ENCODE measurements at regions not wholly inside any gene's neighbourhood (a gene's known extent, or its start where the extent isn't known, plus 50 kb on each side); places are given as distances from the start of the nearest gene placed in this dataset.

DNA sequence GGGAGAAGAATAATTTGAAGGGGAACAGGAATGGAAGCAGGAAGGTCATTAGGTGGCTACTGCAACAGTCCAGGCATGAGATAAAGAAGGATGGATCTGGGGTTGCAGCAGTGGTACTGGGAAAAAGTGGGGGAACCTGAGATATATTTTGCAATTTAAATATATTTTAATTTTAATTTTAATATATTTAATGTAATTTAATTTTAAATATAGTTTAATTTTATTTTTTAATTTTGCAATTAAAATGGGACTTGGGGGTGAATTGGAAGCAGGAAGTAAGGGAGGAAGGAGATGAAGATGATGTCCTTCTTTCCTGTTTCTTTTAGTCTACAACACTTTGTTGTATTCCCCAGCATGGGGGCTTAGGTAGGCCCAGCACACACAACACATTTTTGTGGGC, 369.8 kb downstream of the GADD45G start:
- no peak overlapping the region for H3K9ac ChIP-seq
- no peak overlapping the region for H2AFZ ChIP-seq (ENCODE audit: low read depth)
- H3K27ac ChIP-seq (ENCODE audit: low read depth in 2 of 2, low read length in 1 of 2), result no peak overlapping the region
- H3K36me3 ChIP-seq (replicated peaks in 1 of 2; ENCODE audit: control insufficient read depth in 1 of 2, insufficient read depth in 2 of 2, low read length in 1 of 2), result no peaks in the 10 kb centered on the region
- no peaks in the 10 kb centered on the region for H3K9me2 ChIP-seq
- TF ChIP-seq RAD21 (IDR thresholded peaks at IDR 0.05; ENCODE audit: low read length), result no peak
- no peak for TF ChIP-seq YY1 (IDR thresholded peaks at IDR 0.05; ENCODE audit: low read depth)
- no peak for TF ChIP-seq CHD2 (IDR thresholded peaks at IDR 0.05; ENCODE audit: low read length, partially characterized antibody)
- TF ChIP-seq RFX5 (IDR thresholded peaks at IDR 0.05; ENCODE audit: low read length), result no peak
- no peak for TF ChIP-seq ELF1 (IDR thresholded peaks at IDR 0.05)
- TF ChIP-seq SIN3A (IDR thresholded peaks at IDR 0.05; ENCODE audit: borderline replicate concordance, low read depth, low read length), result no peak
- no peak for TF ChIP-seq NRF1 (IDR thresholded peaks at IDR 0.05; ENCODE audit: low read depth, low read length)
- TF ChIP-seq POLR2AphosphoS5 (IDR thresholded peaks at IDR 0.05; ENCODE audit: low read depth, low read length), result no peak
- TF ChIP-seq RCOR1 (IDR thresholded peaks at IDR 0.05; ENCODE audit: low read length), result no peak
- no peak for TF ChIP-seq GABPA (IDR thresholded peaks at IDR 0.05; ENCODE audit: low read depth)
- TF ChIP-seq FOXJ3 (CRISPR knock-in tag; IDR thresholded peaks at IDR 0.05), result no peak
- TF ChIP-seq TEAD4 (IDR thresholded peaks at IDR 0.05; ENCODE audit: borderline replicate concordance, insufficient read depth), result no peak
- TF ChIP-seq JUND (IDR thresholded peaks at IDR 0.05), result no peak
- TF ChIP-seq USF2 (IDR thresholded peaks at IDR 0.05; ENCODE audit: borderline replicate concordance, low read depth, low read length), result no peak
- no peak for TF ChIP-seq MXI1 (IDR thresholded peaks at IDR 0.05; ENCODE audit: low read depth, low read length)
- TF ChIP-seq GATA2 (CRISPR knock-in tag; IDR thresholded peaks at IDR 0.05), result no peak
- TF ChIP-seq NFIC (IDR thresholded peaks at IDR 0.05; ENCODE audit: borderline replicate concordance), result no peak
- no peak for TF ChIP-seq EP300 (IDR thresholded peaks at IDR 0.05; ENCODE audit: borderline replicate concordance in 1 of 2, low read depth in 1 of 2, low read length in 1 of 2)
- TF ChIP-seq EZH2phosphoT487 (IDR thresholded peaks at IDR 0.05; ENCODE audit: borderline replicate concordance, low read depth), result no peak
- H4K20me1 ChIP-seq (ENCODE audit: insufficient read depth), result no peaks in the 10 kb centered on the region
- no peaks in the 10 kb centered on the region; a peak in 1 of 4 replicates for H3K4me1 ChIP-seq (ENCODE audit: control insufficient read depth in 1 of 2, insufficient read depth in 2 of 2, low read depth in 1 of 2, low read length in 1 of 2)
- H3K79me2 ChIP-seq (ENCODE audit: insufficient read depth), result no peaks in the 10 kb centered on the region
- POLR2A ChIA-PET, result no interaction called here
- H3K4me2 ChIP-seq, result no peak overlapping the region
- H3K27me3 ChIP-seq (ENCODE audit: insufficient read depth), result no peaks in the 10 kb centered on the region
- CTCF ChIA-PET, result no interaction called here
- no peak for DNase-seq
- H3K4me3 ChIP-seq (ENCODE audit: low read depth in 2 of 2, low read length in 1 of 2), result no peak overlapping the region
- no peaks in the 10 kb centered on the region for H3K9me3 ChIP-seq
- H3F3A ChIP-seq (replicated peaks; ENCODE audit: insufficient read depth), result no peaks in the 10 kb centered on the region

- H3K27me3 ChIP-seq (ENCODE audit: insufficient read depth), result no peaks in the 10 kb centered on the region
- DNase-seq, result no peak
- no peaks in the 10 kb centered on the region for H3K79me2 ChIP-seq (ENCODE audit: insufficient read depth)
- H3K9ac ChIP-seq, result no peak overlapping the region
- no peaks in the 10 kb centered on the region for H3K9me3 ChIP-seq
- WGBS (ENCODE audit: low lambda C conversion rate), result 25% methylated on average over 1 of the region's 1 CpG
- H4K20me1 ChIP-seq (ENCODE audit: insufficient read depth), result no peaks in the 10 kb centered on the region
- H3K4me1 ChIP-seq (ENCODE audit: control insufficient read depth in 1 of 2, insufficient read depth in 2 of 2, low read depth in 1 of 2, low read length in 1 of 2), result no peaks in the 10 kb centered on the region; a peak in 1 of 4 replicates
- no peak overlapping the region for H3K27ac ChIP-seq (ENCODE audit: low read depth in 2 of 2, low read length in 1 of 2)
- no peak overlapping the region for H3K4me3 ChIP-seq (ENCODE audit: low read depth in 2 of 2, low read length in 1 of 2)
- no peaks in the 10 kb centered on the region for H3F3A ChIP-seq (replicated peaks; ENCODE audit: insufficient read depth)
- no peaks in the 10 kb centered on the region for H3K36me3 ChIP-seq (replicated peaks in 1 of 2; ENCODE audit: control insufficient read depth in 1 of 2, insufficient read depth in 2 of 2, low read length in 1 of 2)
- POLR2A ChIA-PET, result no interaction called here
- H3K4me2 ChIP-seq, result no peak overlapping the region
- CTCF ChIA-PET, result interaction anchor here (0.7 kb wide), 1 partner anchor 371 kb away, joined by 6 read pairs; no protein-coding TSS in a partner anchor
- TF ChIP-seq MAX (IDR thresholded peaks at IDR 0.05; ENCODE audit: low read depth), result no peak
- H2AFZ ChIP-seq (ENCODE audit: low read depth), result no peak overlapping the region
- no peaks in the 10 kb centered on the region for H3K9me2 ChIP-seq
Measured at GRCh38 chr9:89975024-89975423, 370.2 kb downstream of the GADD45G start.

Data from SK-N-SH (cell line).